Left kidney (tissue), 1 donor: ENCODE measurements at regions not wholly inside any gene's neighbourhood (a gene's known extent, or its start where the extent isn't known, plus 50 kb on each side); places are given as distances from the start of the nearest gene placed in this dataset.
"Not testable (repeated sequence)": the region's sequence is repeated elsewhere in the genome, so short reads cannot be mapped to it uniquely, and the experiment has no call there.

Experiments used
- DNase-seq: peaks from one replicate; pipeline ENCODE4 v3.0.0-alpha.2; 2013

DNA sequence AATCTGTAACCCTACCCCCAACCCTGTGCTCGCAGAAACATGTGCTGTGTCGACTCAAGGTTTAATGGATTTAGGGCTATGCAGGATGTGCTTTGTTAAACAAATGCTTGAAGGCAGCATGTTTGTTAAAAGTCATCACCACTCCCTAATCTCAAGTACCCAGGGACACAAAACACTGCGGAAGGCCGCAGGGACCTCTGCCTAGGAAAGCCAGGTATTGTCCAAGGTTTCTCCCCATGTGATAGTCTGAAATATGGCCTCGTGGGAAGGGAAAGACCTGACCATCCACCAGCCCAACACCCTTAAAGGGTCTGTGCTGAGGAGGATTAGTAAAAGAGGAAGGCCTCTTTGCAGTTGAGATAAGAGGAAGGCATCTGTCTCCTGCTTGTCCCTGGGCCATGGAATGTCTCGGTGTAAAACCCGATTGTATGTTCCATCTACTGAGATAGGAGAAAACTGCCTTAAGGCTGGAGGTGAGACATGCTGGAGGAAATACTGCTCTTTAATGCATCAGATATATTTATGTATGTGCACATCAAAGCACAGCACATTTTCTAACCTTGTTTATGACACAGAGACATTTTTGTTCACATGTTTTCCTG, 94.4 kb downstream of the LSM3 start:
- not testable (repeated sequence) for DNase-seq

DNA sequence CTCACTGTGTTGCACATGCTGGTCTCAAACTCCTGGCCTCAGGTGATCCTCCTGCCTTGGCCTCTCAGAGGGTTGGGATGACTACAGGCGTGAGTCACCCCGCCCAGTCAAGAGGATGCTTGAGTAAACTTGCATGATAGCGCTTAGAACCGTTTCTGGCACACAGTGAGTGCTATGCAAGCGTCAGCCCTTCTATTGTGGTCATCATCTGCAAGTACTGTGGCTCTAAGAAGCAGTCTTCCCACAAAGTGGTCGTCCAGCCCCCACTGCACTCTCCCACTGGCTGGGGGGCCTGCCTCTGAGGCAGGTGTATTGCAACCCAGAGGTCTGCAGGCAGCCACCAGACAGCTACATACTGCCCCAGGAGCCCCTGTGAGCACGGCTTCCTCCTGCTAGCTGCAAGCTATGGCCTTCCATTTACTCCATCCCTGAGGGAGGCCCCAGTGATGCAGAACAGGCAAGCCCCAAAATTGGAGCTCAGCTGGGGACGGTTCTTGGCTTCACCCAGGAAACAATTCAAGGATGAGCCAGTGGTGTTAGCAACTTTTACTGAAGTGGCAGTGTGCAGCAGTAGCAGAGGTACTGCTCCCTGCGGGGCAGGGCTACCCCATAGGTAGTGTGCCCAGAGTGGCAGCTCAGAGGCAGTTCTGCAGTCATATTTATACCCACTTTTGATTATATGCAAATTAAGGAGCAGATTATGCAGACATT, 95.4 kb downstream of the LSM3 start:
- DNase-seq: no peak

GRCh38 chr3:14274612-14274936, 96.0 kb downstream of the LSM3 start:
- no peak for DNase-seq

GRCh38 chr3:14274999-14275961, 96.7 kb downstream of the LSM3 start:
- no peak for DNase-seq

- no peak for DNase-seq
These were observed 97.6 kb downstream of the LSM3 start for GRCh38 chr3:14275962-14276909.

- DNase-seq: no peak
These were observed 98.9 kb downstream of the LSM3 start for GRCh38 chr3:14277557-14277956.

DNA sequence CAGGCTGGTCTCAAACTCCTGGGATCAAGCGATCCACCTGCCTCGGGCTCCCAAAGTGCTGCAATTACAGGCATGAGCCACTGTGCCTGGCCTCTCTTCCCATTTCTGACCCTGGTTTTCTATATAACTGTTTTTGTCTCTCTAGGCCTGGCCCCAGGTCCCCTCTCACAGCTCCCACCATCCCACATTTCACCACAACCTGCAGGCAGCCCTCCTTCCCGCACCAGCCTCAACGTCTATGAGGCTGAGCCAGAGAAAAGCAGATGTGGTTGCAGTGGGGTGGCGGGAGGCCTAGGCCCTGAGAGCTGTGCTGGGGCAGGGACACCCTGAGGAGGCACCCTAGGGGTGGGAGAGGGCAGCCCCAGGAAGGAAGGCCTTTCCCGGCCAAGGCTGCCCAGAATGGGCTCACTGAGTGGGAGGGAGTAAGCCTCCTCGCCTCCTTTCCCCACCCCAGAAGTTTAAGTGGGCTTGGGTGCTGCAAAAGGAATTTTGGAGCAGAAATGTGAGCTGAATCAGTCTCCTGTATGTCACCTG, 99.7 kb downstream of the LSM3 start:
- no peak for DNase-seq

DNA sequence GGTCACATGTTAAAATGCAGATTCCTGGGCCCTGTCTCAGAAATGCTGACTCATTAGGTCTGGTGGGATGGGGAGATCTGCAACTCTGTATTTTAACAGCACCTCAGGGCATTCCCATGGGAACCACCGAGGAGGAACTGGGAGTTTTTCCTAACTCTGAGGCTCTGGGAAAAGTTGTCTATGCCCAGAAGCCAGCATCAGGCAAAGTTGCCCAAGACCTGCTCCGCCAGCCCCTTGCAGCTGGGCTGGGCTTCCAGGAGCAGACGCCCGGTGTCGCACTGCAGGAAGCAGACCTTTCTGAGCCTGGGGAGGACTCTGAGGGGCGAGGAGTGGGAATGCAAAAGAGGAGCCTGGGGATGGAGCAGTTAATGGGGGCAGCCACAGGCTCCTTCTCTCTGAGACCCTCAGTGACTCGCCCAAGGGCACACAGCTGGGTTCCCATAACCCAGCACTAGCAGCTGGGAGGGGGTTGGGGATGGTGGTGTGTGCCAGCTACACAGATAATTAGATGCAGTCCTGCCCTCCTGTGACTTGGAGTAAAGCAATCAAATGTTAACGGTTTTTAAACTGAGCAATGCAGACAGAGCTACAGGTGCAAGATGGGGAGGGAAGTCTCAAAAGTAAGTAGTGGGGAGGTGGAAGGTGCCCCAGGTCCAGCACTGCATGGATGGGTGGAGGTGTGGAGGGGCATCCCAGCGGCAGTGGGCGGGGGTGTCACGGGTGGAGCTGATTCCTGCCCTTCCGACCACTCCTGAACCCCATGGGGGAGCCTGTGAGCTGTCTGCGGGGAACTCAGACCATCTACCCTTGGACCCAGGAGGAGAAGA, 100.4 kb downstream of the LSM3 start:
- no peak for DNase-seq

- no peak for DNase-seq
These were observed 101.0 kb downstream of the LSM3 start for GRCh38 chr3:14279626-14280061.

GRCh38 chr3:14280326-14280725, 101.7 kb downstream of the LSM3 start:
- DNase-seq: no peak

DNA sequence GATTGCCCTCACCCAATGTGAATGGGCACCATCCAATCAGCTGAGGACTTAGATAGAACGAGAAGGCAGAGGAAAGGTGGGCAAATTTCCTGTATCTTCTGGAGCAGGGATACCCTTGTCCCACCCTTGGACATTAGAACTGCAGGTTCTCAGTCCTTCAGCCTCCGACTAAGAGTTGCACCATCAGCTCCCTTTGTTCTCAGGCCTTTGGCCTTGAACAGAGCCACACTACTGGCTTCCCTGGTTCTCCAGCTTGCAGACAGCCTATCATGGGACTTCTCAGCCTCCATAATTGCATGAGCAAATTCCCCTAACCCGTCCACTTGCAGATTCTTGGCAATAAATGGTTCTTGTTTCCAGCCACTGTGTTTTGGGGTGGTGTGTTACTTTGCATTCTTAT, 102.4 kb downstream of the LSM3 start:
- no peak for DNase-seq

GRCh38 chr3:14282001-14282705, 103.5 kb downstream of the LSM3 start:
- no peak for DNase-seq

DNA sequence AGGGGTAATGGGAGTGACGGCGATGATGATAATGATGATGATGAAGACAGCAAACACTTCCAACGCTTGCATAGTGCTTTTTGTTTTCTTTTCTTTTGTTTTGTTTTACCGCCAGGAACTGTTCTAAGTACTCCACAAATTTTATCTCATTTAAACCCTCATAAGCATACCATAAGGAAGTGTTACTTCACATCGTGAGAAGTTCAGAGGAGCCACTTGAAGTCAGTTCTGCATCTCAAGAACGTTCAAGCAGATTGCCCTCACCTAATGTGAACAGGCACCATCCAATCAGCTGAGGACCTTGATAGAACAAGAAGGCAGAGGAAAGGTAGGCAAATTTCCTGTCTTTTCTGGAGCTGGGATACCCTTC, 104.1 kb downstream of the LSM3 start:
- DNase-seq: no peak

DNA sequence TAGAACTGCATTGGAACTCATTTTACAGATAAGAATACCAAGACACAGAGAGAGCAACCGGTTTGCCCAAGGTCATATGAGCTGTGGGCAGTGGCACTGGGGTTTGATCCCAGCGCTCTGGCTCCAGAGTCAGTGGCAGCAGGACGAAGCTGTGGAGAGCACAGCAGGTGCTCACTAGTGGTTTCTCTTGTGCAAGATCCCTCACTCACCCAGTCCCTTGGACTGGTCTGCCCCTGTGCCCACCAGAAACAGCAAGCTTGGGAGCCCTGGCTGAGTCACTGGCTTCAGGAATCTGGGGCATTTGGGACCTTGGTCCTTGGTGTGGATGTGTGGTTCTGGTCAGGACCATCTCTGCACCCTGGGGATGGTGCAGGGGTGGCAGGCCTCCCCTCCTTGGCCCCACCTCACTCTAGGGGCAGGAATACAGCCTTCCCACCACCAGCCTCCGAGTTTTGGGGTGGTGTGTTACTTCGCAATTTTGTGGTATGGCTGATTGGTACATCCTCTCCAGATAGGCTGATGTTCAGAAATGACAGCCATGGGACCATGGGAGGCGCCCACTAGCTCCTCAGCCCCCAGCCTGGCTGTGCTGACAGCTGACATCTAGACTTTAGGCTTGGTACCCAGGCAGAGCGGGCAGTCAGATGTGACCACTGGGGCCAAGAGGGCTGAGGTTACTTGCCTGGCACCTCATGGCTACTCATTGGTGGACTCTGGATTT, 104.6 kb downstream of the LSM3 start:
- DNase-seq: no peak

GRCh38 chr3:14283813-14284438, 105.3 kb downstream of the LSM3 start:
- no peak for DNase-seq

DNA sequence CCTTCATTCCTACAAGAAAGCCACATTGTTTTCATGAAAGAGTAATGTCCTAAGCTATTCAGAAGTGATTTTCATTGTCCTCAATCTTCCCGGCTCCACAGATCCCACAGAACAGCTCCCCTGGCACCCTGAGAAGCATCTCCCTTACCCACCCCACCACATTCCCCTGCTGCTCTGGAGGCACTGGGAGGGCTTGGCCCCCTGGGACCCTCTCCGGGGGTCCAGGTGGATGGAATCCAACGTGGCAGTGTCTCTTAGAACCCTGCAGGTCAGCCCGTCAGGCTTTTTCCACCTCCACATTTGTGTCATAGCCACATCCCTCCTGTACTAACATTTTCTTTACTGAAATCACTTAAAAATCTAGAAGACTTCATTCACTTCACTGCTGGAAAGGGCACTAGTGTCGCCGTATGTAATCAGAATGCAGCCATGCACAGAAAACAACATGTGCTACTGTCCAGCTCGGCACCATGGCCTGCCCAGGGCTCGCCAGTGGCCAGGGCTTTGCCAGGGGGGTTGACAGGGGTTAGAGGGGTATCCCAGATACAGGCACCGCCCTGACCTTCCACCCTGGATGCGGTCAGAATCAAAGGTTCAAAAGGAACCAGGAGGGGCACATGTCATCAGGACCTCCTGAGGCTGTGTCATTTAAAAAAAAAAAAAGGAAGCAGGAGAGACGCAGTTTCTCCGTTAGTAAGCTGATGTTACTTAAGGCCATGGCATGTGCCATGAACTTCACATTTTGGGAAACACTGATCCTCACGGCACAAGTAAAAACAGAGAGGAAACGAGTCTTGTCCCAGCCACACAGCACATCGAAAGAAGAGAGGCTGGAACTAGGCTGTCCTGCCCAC, 106.3 kb downstream of the LSM3 start:
- no peak for DNase-seq

DNA sequence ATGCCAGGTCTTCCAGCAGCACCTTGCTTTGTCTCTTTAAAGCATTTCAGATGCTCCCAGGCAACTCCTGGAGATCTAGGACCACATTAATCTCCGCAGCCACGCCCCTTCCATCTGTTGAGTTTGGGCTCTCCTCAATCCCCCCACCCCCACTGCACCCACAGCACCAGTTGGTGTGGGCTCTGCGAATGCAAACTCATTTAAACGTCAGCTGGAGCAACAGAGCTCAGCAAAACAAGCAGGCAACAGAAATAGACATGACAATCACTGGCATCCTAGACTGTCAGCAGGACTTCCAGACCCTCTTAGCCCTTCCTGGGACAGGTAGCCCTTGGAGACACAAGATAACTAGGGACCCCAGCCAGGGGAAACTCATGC, 106.9 kb downstream of the LSM3 start:
- no peak for DNase-seq
